ENCODE measurements at regions not wholly inside any gene's neighbourhood (a gene's known extent, or its start where the extent isn't known, plus 50 kb on each side); places are given as distances from the start of the nearest gene placed in this dataset.

DNA sequence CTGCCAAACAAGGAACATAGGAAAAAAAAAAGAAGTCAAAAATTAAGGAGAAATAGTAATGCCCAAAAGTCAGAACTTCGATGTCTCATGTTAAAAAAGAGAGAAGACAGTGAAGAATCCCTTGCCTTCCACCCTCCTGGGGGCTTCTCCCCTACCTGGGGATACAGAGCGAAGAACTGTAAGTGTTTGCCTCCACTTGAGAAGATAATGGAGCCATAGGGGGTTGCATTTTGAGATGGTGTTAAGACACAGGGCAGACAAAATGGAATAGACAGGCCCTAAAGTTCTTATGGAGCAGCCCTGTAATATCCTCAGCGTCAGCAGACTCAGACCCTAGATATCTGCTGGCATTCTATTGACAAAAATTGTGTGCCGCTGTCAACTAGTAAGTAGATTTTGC is 222.2 kb upstream of the MAP3K7 start:
- TF ChIP-seq, protein P1, sequence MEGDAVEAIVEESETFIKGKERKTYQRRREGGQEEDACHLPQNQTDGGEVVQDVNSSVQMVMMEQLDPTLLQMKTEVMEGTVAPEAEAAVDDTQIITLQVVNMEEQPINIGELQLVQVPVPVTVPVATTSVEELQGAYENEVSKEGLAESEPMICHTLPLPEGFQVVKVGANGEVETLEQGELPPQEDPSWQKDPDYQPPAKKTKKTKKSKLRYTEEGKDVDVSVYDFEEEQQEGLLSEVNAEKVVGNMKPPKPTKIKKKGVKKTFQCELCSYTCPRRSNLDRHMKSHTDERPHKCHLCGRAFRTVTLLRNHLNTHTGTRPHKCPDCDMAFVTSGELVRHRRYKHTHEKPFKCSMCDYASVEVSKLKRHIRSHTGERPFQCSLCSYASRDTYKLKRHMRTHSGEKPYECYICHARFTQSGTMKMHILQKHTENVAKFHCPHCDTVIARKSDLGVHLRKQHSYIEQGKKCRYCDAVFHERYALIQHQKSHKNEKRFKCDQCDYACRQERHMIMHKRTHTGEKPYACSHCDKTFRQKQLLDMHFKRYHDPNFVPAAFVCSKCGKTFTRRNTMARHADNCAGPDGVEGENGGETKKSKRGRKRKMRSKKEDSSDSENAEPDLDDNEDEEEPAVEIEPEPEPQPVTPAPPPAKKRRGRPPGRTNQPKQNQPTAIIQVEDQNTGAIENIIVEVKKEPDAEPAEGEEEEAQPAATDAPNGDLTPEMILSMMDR (IDR thresholded peaks at IDR 0.05), result no peak
- no peak for TF ChIP-seq POLR2A (IDR thresholded peaks at IDR 0.05)
